ENCODE measurements at regions not wholly inside any gene's neighbourhood (a gene's known extent, or its start where the extent isn't known, plus 50 kb on each side); places are given as distances from the start of the nearest gene placed in this dataset.
"Not testable (repeated sequence)": the region's sequence is repeated elsewhere in the genome, so short reads cannot be mapped to it uniquely, and the experiment has no call there.

GRCh38 chr10:2886662-2887061, 180.7 kb upstream of the PFKP start:
- no peak for DNase-seq (ENCODE audit: extremely low read depth, low read depth)
- no peak overlapping the region for H3K4me3 ChIP-seq (replicated peaks; ENCODE audit: low read depth, low read length)
- TF ChIP-seq CTCF (IDR thresholded peaks at IDR 0.05; ENCODE audit: low read depth, low read length, missing control alignments), result no peak

- no peak overlapping the region for H3K4me3 ChIP-seq (replicated peaks; ENCODE audit: low read depth, low read length)
- TF ChIP-seq CTCF (IDR thresholded peaks at IDR 0.05; ENCODE audit: low read depth, low read length, missing control alignments), result no peak
Observed at GRCh38 chr10:2885288-2886278, 181.8 kb upstream of the PFKP start.

DNA sequence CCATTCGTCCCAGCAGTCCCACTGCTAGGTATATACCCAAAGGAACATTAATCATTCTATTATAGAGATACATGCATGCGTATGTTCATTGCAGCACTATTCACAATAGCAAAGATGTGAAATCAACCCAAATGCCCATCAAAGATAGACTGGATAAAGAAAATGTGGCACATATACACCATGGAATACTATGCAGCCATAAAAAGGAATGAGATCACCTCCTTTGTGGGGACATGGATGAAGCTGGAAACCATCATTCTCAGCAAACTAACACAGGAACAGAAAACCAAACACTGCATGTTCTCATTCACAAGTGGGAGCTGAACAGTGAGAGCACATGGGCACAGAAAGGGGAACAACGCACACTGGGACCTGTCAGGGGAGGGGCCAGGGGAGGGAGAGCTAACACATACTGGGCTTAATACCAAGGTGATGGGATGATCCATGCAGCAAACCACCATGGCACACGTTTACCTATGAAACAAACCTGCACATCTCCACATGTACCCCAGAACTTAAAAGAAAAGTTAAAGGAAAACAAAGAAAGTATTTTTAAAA, 183.3 kb upstream of the PFKP start:
- DNase-seq (ENCODE audit: extremely low read depth, low read depth); H3K4me3 ChIP-seq (replicated peaks; ENCODE audit: low read depth, low read length): not testable (repeated sequence)

More at GRCh38 chr10:2885288-2886278, 181.8 kb upstream of the PFKP start:
- DNase-seq (ENCODE audit: extremely low read depth, low read depth), result no peak

DNA sequence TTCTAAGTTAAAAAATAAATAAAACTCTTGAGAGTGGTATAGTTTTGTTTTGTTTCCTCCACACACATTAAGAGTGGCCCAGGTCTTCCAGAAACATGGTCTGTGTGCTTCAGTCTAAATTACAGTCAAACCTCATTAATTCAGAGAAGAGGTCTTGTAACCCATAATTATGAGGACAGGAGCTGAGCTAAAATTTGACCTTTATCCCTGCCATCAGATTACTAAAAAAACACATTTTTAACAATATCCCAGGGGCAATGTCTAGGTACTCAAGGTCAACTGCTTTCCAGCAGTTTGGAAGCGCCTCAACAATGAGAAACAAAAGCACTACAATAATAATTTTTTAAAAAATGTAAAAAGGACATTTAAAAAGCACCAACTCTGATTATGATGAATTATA, 184.1 kb upstream of the PFKP start:
- no peak for TF ChIP-seq CTCF (IDR thresholded peaks at IDR 0.05; ENCODE audit: low read depth, low read length, missing control alignments)
- no peak overlapping the region for H3K4me3 ChIP-seq (replicated peaks; ENCODE audit: low read depth, low read length)
- DNase-seq (ENCODE audit: extremely low read depth, low read depth), result no peak

DNA sequence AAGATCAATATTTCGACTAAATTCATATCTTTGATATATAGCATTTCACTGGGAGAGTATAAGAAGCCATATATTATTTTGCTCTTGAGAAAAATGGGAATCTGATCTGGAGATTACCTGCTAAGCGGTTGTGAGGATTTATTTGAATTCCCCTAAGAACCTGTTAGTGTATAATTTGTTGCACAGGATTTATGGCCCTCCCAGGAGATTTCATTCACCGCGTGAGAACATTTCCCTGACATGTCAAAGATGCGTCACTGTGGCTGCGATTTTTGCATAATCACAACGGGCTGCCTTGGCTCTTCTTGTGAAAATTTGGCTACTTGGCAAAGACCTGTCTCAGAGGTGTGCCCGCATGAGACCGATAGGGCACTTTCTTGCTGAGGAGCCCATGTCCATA, 184.7 kb upstream of the PFKP start:
- DNase-seq (ENCODE audit: extremely low read depth, low read depth), result no peak
- H3K4me3 ChIP-seq (replicated peaks; ENCODE audit: low read depth, low read length), result no peak overlapping the region
- TF ChIP-seq CTCF (IDR thresholded peaks at IDR 0.05; ENCODE audit: low read depth, low read length, missing control alignments), result no peak

- DNase-seq (ENCODE audit: extremely low read depth, low read depth), result no peak
- no peak for TF ChIP-seq CTCF (IDR thresholded peaks at IDR 0.05; ENCODE audit: low read depth, low read length, missing control alignments)
- H3K4me3 ChIP-seq (replicated peaks; ENCODE audit: low read depth, low read length), result no peak overlapping the region
Observed at GRCh38 chr10:2881720-2882620, 185.4 kb upstream of the PFKP start.

DNA sequence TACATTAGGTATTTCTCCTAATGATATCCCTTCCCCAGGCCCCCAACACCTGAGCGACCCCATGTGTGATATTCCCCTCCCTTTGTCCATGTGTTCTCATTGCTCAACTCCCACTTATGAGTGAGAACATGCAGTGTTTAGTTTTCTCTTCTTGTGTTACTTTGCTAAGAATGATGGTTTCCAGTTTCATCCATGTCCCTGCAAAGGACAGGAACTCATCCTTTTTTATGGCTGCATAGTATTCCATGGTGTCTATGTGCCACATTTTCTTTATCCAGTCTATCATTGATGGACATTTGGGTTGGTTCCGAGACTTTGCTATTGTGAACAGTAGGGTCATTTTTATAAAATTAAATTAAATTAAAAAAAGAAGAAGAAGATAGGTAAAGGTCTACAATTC, 187.3 kb upstream of the PFKP start:
- H3K4me3 ChIP-seq (replicated peaks; ENCODE audit: low read depth, low read length); DNase-seq (ENCODE audit: extremely low read depth, low read depth): not testable (repeated sequence)

Data from HFF-Myc (cell line).